ENCODE measurements at regions not wholly inside any gene's neighbourhood (a gene's known extent, or its start where the extent isn't known, plus 50 kb on each side); places are given as distances from the start of the nearest gene placed in this dataset.

DNA sequence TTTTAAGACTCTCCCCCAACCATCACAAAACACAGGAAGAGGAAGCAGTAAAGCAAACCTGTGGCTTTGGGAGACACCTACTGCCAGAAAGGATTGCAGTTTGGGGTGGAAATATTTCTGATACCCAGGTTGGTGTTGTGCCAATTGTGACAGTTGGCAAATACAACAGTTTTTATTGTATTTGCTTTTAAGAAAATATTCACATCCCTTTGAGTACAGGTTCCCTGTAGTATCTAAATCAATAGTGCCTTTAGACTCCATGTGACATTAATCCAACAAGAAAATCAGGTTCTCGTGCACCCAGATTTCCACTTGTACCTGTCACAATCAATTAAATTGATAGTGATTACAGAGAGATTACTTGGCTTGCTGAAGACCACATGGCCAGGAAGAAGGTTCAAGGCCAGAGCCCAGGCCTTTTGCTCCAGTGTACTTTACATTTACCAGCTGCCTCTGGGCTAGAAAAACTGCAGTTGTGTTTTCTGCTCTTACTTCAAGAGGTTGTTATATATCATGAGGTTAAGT is 361.2 kb downstream of the ATP23 start:
- no peaks in the 10 kb centered on the region for H3K36me3 ChIP-seq (ENCODE audit: control insufficient read depth, insufficient read depth, low read length)
- no peak for TF ChIP-seq CTCF (IDR thresholded peaks at IDR 0.05; ENCODE audit: insufficient read depth, low read length, poor library complexity, severe bottlenecking)

DNA sequence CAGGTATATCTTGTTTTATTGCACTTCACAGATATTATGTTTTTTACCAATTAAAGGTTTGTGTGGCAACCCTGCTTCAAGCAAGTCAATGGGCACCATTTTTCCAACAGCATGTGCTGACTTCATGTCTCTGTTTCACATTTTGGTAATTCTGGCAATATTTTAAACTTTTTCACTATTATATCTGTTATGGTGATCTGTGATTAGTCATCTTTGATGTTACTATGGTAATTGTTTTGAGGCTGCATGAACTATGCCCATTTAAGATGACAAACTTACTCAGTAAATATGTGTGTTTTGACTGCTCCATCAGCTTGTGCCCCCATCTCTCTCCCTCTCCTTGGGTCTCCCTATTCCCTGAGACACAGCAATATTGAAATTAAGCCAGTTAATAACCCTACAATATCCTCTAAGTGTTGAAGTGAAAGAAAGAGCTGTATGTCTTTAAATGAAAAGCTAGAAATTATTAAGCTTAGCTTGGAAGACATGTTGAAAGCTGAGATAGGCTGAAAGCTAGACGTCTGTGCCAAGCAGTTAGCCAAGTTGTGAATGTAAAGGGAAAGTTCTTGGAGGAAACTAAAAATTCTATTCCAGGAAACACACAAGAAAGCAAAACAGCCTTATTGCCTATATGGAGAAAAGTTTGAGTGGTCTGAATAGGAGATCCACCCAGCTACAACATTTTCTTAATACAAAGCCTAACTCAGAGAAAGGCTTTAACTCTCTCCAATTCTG is 365.1 kb downstream of the ATP23 start:
- TF ChIP-seq CTCF (IDR thresholded peaks at IDR 0.05; ENCODE audit: insufficient read depth, low read length, poor library complexity, severe bottlenecking): no peak
- Histone ChIP-seq H3K36me3 (ENCODE audit: control insufficient read depth, insufficient read depth, low read length) (no peaks in the 10 kb centered on the region), H3K27me3 (replicated peaks; ENCODE audit: control insufficient read depth, insufficient read depth, low read length) (no peaks in the 10 kb centered on the region), H3K4me3 (replicated peaks; ENCODE audit: low read depth, low read length) (no peak overlapping the region)
- DNase-seq (ENCODE audit: extremely low read depth, insufficient read length): no peak

More for the DNA sequence above, 361.2 kb downstream of the ATP23 start:
- no peaks in the 10 kb centered on the region for H3K27me3 ChIP-seq (replicated peaks; ENCODE audit: control insufficient read depth, insufficient read depth, low read length)
- H3K4me3 ChIP-seq (replicated peaks; ENCODE audit: low read depth, low read length): no peak overlapping the region
- no peak for DNase-seq (ENCODE audit: extremely low read depth, insufficient read length)

DNA sequence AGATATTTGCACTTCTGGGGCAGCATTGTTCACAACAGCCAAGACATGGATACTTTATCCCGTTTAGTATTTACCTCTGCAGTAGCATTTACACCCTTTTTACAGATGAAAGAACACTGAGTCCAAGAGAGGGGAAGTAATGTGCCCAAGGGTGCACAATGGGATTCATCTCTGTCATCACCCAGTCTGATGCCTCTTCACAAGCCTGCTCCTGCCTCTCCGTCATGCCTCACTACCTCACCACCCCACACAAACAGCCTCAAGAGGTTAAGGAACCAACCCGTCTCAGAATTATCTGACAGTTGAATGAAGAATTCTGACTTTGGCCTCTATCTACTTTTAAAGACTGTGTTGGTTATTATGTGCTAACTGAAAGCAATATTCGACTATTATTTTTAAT is 368.4 kb downstream of the ATP23 start:
- TF ChIP-seq CTCF (IDR thresholded peaks at IDR 0.05; ENCODE audit: insufficient read depth, low read length, poor library complexity, severe bottlenecking): no peak
- Histone ChIP-seq H3K27me3 (replicated peaks; ENCODE audit: control insufficient read depth, insufficient read depth, low read length) (no peaks in the 10 kb centered on the region), H3K4me3 (replicated peaks; ENCODE audit: low read depth, low read length) (no peak overlapping the region), H3K36me3 (ENCODE audit: control insufficient read depth, insufficient read depth, low read length) (no peaks in the 10 kb centered on the region)
- no peak for DNase-seq (ENCODE audit: extremely low read depth, insufficient read length)

DNA sequence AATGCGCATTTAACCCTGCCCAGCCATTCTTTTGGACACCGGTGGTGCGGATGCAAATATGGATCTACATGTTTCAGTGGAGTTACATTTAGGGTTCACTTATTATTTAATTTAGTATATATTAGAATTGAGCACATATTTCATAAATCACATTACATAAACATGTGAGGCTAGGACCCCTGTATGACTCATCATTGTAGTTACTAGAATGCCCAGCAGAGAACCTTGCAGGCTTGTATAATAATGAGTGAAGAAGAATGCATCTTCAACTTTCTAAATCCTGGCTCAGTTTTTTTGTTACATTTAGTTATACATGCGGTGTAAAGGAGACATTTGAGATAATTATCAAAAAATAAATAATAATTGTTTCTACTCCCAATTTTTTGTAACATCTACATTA is 369.0 kb downstream of the ATP23 start:
- H3K36me3 ChIP-seq (ENCODE audit: control insufficient read depth, insufficient read depth, low read length): no peaks in the 10 kb centered on the region
- no peak for TF ChIP-seq CTCF (IDR thresholded peaks at IDR 0.05; ENCODE audit: insufficient read depth, low read length, poor library complexity, severe bottlenecking)
- no peak overlapping the region for H3K4me3 ChIP-seq (replicated peaks; ENCODE audit: low read depth, low read length)
- no peaks in the 10 kb centered on the region for H3K27me3 ChIP-seq (replicated peaks; ENCODE audit: control insufficient read depth, insufficient read depth, low read length)
- DNase-seq (ENCODE audit: extremely low read depth, insufficient read length): no peak

DNA sequence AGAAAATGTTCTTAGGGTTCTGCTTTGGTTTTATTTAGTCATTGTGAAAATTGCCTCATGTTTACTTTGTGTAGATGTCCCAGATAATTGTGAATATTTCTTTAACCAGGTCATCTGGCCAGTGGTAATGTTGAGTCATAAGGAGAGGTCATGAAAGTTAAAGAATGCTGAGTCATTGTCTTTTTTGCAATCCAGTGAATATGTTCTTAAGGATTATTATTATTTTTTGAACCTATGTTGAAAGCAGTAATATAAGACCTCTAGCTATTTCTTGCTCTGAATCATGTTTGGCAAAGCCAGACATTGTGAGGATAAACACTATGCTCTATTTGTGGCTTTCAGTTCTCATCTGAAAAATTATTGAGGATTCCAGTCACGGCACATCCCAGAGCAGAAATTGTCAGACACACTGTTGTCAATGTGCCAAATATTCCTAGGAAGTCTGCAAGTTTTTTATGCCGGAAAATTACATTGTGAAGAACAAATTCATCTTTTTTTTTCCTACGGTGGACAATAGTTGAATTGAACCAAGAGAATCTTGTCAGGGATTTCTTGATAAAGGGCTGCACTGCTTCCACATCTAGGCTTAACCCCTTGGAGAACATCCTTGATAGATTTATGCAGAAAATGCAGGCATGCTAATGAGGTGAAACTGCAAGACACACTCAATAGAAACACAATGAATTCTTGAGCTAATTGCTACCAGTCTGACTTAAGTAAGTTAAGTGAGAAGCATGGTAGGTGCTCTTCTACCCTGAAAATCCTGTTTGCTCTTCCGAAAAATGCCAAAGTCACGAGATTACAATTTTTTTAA is 369.6 kb downstream of the ATP23 start:
- no peak overlapping the region for H3K4me3 ChIP-seq (replicated peaks; ENCODE audit: low read depth, low read length)
- DNase-seq (ENCODE audit: extremely low read depth, insufficient read length): no peak
- no peak for TF ChIP-seq CTCF (IDR thresholded peaks at IDR 0.05; ENCODE audit: insufficient read depth, low read length, poor library complexity, severe bottlenecking)
- no peaks in the 10 kb centered on the region for H3K27me3 ChIP-seq (replicated peaks; ENCODE audit: control insufficient read depth, insufficient read depth, low read length)
- H3K36me3 ChIP-seq (ENCODE audit: control insufficient read depth, insufficient read depth, low read length): no peaks in the 10 kb centered on the region

Data from GM06990 (cell line).